ENCODE measurements at regions not wholly inside any gene's neighbourhood (a gene's known extent, or its start where the extent isn't known, plus 50 kb on each side); places are given as distances from the start of the nearest gene placed in this dataset.

DNA sequence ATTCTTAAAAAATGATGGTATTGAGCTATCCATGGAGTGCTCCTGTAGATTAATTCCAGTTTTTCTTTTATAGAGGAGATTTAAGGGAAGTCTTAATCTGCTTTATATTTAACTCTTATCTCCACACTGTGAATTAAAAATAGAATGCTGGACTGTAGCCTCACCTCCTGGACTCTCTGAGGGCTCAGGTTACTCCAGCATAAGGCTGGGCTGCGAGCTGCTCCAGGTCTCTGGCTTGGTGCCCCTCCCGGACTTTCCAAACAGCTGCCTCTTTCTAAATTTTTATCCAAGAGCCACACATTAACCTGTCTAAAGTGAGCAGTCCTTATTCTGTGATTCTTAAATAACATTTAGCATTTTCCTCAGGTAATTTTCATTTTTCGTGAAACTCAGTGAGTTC, 218.7 kb upstream of the JADE1 start:
- no peak overlapping the region for H3K27ac Mint-ChIP-seq
- ATAC-seq = peak; percentile 64; the same call in 1 of the 2 replicates
- TF ChIP-seq, protein P1, sequence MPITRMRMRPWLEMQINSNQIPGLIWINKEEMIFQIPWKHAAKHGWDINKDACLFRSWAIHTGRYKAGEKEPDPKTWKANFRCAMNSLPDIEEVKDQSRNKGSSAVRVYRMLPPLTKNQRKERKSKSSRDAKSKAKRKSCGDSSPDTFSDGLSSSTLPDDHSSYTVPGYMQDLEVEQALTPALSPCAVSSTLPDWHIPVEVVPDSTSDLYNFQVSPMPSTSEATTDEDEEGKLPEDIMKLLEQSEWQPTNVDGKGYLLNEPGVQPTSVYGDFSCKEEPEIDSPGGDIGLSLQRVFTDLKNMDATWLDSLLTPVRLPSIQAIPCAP (CRISPR knock-in tag; IDR thresholded peaks at IDR 0.05) = no peak
- ChIA-PET POLR2A (interaction anchor here (0.5 to 0.7 kb wide), 3 partner anchors 213 to 318 kb away, joined by 3 to 4 read pairs (median 4); no protein-coding TSS in a partner anchor), CTCF (interaction anchor here (0.7 to 0.9 kb wide), 2 partner anchors 16 to 17 kb away, joined by 3 to 4 read pairs; no protein-coding TSS in a partner anchor)
- no peak overlapping the region for H3K4me3 Mint-ChIP-seq
- peaks cover 9% of the 10 kb centered on the region for H3K27me3 Mint-ChIP-seq (ENCODE audit: low read depth)
- H3K4me1 Mint-ChIP-seq = peaks cover 17% of the 10 kb centered on the region
- peaks cover 18% of the 10 kb centered on the region for H3K36me3 Mint-ChIP-seq
- DNase-seq (ENCODE audit: low spot score) = no peak
- H3K9me3 Mint-ChIP-seq = peaks cover 23% of the 10 kb centered on the region

DNA sequence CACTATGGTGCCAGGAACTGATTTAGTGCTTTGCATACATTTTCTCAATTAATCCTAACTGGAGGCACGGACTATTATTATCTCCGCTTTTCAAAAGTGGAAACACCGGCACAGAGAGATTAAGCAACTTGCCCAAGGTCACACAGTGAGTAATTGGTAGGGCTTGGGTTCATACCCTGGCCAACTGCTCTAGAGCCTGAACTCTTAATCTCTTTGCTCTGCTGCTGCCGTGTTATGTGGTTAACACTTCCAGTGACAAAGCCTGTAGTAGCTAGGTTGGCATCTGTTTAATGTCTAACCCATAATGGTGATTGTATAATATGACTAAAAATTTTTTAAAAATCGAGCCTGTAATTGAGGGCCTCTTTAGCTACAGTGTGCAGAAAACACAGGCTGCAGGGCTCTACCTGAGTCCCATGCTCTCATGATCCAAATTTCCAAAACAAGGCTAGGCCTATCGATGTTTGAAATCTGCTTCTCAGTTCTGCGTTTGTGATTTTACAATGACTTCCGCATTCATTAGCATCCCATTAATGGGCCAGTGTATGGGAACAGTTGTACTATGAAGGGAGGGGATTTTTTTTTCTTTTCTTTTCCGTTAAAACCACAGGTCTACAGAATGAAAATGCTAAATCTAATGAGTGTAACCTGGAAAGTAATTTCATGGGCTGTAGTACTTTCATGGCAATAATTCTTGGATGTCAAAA, 219.3 kb upstream of the JADE1 start:
- peaks cover 21% of the 10 kb centered on the region for H3K9me3 Mint-ChIP-seq
- H3K27ac Mint-ChIP-seq = no peak overlapping the region
- H3K4me1 Mint-ChIP-seq = peaks cover 17% of the 10 kb centered on the region
- ChIA-PET POLR2A (interaction anchor here (0.7 kb wide), 1 partner anchor 213 kb away, joined by 3 read pairs; no protein-coding TSS in a partner anchor), CTCF (interaction anchor here (0.6 to 1.3 kb wide), 2 partner anchors 16 to 106 kb away, joined by 3 read pairs; no protein-coding TSS in a partner anchor)
- TF ChIP-seq ZNF138 (CRISPR knock-in tag; conservative IDR thresholded peaks at IDR 0.05) (no peak), TEAD1 (CRISPR knock-in tag; IDR thresholded peaks at IDR 0.05) (no peak), GABPB1 (CRISPR knock-in tag; IDR thresholded peaks at IDR 0.05) (no peak), IRF2 (CRISPR knock-in tag; IDR thresholded peaks at IDR 0.05; ENCODE audit: borderline replicate concordance, low read depth) (no peak)
- TF ChIP-seq, protein P2, sequence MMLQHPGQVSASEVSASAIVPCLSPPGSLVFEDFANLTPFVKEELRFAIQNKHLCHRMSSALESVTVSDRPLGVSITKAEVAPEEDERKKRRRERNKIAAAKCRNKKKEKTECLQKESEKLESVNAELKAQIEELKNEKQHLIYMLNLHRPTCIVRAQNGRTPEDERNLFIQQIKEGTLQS (CRISPR knock-in tag; conservative IDR thresholded peaks at IDR 0.05) = no peak
- TF ChIP-seq, protein P3, sequence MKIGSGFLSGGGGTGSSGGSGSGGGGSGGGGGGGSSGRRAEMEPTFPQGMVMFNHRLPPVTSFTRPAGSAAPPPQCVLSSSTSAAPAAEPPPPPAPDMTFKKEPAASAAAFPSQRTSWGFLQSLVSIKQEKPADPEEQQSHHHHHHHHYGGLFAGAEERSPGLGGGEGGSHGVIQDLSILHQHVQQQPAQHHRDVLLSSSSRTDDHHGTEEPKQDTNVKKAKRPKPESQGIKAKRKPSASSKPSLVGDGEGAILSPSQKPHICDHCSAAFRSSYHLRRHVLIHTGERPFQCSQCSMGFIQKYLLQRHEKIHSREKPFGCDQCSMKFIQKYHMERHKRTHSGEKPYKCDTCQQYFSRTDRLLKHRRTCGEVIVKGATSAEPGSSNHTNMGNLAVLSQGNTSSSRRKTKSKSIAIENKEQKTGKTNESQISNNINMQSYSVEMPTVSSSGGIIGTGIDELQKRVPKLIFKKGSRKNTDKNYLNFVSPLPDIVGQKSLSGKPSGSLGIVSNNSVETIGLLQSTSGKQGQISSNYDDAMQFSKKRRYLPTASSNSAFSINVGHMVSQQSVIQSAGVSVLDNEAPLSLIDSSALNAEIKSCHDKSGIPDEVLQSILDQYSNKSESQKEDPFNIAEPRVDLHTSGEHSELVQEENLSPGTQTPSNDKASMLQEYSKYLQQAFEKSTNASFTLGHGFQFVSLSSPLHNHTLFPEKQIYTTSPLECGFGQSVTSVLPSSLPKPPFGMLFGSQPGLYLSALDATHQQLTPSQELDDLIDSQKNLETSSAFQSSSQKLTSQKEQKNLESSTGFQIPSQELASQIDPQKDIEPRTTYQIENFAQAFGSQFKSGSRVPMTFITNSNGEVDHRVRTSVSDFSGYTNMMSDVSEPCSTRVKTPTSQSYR (CRISPR knock-in tag; IDR thresholded peaks at IDR 0.05) = no peak
- TF ChIP-seq, protein P1 (CRISPR knock-in tag; IDR thresholded peaks at IDR 0.05) = no peak
- DNase-seq (ENCODE audit: low spot score) (no peak), ATAC-seq (no peak)
- H3K4me3 Mint-ChIP-seq = no peak overlapping the region
- H3K36me3 Mint-ChIP-seq = peaks cover 17% of the 10 kb centered on the region
- H3K27me3 Mint-ChIP-seq (ENCODE audit: low read depth) = peaks cover 7% of the 10 kb centered on the region

DNA sequence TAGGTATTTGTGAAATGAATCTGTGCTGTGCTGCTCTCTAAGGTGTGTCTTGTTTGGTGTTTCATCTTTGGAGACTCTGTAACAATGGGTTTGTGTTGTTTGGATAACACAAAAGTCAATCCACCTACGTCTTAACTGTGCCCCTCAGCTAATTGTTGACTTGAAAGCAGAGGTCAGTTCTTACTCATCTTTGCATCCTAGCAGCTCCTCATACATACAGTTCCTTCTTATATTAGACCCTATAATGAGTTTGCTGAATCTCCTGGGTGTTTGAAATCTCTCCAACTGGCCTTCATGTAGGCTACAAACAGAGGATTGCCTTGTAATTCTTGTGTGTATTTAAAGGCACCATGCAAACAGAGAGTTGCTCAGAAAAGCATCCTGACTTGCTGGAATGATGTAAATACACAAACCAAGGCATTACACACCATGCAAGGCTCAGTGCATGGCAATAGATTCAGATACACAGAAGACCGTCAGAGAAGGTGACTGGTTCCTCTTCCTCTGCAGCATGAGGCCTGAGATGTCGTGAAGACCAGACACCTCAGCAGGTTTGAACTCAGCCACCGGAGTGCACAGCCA, 220.0 kb upstream of the JADE1 start:
- CTCF ChIA-PET = interaction anchor here (0.6 to 1.3 kb wide), 2 partner anchors 15 to 107 kb away, joined by 3 read pairs; no protein-coding TSS in a partner anchor
- H3K36me3 Mint-ChIP-seq = peaks cover 11% of the 10 kb centered on the region

More for the DNA sequence above, 220.0 kb upstream of the JADE1 start:
- peaks cover 18% of the 10 kb centered on the region for H3K4me1 Mint-ChIP-seq
- 0 out of 2 replicates have a peak, but pooled peaks have one; percentile 13 for TF ChIP-seq GABPB1 (CRISPR knock-in tag; IDR thresholded peaks at IDR 0.05)
- TF ChIP-seq, protein P4, sequence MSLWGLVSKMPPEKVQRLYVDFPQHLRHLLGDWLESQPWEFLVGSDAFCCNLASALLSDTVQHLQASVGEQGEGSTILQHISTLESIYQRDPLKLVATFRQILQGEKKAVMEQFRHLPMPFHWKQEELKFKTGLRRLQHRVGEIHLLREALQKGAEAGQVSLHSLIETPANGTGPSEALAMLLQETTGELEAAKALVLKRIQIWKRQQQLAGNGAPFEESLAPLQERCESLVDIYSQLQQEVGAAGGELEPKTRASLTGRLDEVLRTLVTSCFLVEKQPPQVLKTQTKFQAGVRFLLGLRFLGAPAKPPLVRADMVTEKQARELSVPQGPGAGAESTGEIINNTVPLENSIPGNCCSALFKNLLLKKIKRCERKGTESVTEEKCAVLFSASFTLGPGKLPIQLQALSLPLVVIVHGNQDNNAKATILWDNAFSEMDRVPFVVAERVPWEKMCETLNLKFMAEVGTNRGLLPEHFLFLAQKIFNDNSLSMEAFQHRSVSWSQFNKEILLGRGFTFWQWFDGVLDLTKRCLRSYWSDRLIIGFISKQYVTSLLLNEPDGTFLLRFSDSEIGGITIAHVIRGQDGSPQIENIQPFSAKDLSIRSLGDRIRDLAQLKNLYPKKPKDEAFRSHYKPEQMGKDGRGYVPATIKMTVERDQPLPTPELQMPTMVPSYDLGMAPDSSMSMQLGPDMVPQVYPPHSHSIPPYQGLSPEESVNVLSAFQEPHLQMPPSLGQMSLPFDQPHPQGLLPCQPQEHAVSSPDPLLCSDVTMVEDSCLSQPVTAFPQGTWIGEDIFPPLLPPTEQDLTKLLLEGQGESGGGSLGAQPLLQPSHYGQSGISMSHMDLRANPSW (CRISPR knock-in tag; conservative IDR thresholded peaks at IDR 0.05; ENCODE audit: low read depth) = no peak
- H3K27ac Mint-ChIP-seq = no peak overlapping the region
- H3K4me3 Mint-ChIP-seq = no peak overlapping the region
- peaks cover 3% of the 10 kb centered on the region for H3K27me3 Mint-ChIP-seq (ENCODE audit: low read depth)
- no peak for DNase-seq (ENCODE audit: low spot score)
- peaks cover 16% of the 10 kb centered on the region for H3K9me3 Mint-ChIP-seq
- no peak for ATAC-seq
- POLR2A ChIA-PET = no interaction called here
